ENCODE measurements at regions not wholly inside any gene's neighbourhood (a gene's known extent, or its start where the extent isn't known, plus 50 kb on each side); places are given as distances from the start of the nearest gene placed in this dataset.

DNA sequence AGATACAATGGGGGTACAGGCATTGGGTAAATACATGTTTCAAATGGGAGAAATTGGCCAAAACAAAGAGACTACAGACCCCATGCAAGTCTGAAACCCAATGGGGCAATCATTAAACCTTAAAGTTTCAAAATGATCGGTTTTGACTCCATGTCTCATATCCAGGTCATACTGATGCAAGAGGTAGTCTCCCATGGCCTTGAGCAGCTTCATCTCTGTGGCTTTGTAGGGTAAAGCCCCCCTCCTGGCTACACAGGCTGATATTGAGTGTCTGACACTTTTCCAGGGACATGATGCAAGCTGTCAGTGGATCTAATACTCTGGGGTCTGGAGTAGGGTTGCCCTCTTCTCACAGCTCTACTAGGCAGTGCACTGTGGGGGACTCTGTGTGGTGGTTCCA lies 286.1 kb downstream of the LRRIQ3 start:
- TF ChIP-seq, protein P1, sequence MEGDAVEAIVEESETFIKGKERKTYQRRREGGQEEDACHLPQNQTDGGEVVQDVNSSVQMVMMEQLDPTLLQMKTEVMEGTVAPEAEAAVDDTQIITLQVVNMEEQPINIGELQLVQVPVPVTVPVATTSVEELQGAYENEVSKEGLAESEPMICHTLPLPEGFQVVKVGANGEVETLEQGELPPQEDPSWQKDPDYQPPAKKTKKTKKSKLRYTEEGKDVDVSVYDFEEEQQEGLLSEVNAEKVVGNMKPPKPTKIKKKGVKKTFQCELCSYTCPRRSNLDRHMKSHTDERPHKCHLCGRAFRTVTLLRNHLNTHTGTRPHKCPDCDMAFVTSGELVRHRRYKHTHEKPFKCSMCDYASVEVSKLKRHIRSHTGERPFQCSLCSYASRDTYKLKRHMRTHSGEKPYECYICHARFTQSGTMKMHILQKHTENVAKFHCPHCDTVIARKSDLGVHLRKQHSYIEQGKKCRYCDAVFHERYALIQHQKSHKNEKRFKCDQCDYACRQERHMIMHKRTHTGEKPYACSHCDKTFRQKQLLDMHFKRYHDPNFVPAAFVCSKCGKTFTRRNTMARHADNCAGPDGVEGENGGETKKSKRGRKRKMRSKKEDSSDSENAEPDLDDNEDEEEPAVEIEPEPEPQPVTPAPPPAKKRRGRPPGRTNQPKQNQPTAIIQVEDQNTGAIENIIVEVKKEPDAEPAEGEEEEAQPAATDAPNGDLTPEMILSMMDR (IDR thresholded peaks at IDR 0.05) = no peak
- TF ChIP-seq EP300 (IDR thresholded peaks at IDR 0.05) = no peak

All from sigmoid colon (tissue), 4 donors.